ENCODE measurements at regions not wholly inside any gene's neighbourhood (a gene's known extent, or its start where the extent isn't known, plus 50 kb on each side); places are given as distances from the start of the nearest gene placed in this dataset.

DNA sequence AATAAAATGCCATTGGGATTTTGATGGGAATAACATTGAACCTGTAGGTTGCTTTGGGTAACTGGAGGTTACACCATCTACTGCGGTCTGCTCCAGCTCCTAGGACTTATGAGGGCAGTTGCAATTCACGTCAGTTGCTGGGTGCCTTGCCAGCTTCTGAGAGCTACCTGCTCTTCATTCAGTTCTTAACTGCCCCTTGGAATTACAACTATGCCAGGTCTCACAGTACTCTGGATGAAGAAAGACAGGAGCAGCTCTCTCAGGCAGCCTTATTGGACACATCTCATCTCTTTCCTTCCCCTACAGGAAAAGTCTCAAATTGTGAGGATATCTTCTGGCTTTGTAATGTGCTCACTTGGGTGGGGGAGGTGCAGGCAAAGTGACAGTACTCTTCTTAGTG, 1643.3 kb downstream of the GRIK2 start (continued):
- no peak for TF ChIP-seq BCL11A (IDR thresholded peaks at IDR 0.05; ENCODE audit: low read depth, low read length)
- no peak for TF ChIP-seq NR2C1 (IDR thresholded peaks at IDR 0.05)
- TF ChIP-seq MTA3 (IDR thresholded peaks at IDR 0.05; ENCODE audit: borderline replicate concordance, low read length) = no peak
- TF ChIP-seq MYB (IDR thresholded peaks at IDR 0.05; ENCODE audit: borderline replicate concordance, low read depth, low read length) = no peak
- no peak for TF ChIP-seq PML (IDR thresholded peaks at IDR 0.05; ENCODE audit: low read length)
- TF ChIP-seq, protein P1, sequence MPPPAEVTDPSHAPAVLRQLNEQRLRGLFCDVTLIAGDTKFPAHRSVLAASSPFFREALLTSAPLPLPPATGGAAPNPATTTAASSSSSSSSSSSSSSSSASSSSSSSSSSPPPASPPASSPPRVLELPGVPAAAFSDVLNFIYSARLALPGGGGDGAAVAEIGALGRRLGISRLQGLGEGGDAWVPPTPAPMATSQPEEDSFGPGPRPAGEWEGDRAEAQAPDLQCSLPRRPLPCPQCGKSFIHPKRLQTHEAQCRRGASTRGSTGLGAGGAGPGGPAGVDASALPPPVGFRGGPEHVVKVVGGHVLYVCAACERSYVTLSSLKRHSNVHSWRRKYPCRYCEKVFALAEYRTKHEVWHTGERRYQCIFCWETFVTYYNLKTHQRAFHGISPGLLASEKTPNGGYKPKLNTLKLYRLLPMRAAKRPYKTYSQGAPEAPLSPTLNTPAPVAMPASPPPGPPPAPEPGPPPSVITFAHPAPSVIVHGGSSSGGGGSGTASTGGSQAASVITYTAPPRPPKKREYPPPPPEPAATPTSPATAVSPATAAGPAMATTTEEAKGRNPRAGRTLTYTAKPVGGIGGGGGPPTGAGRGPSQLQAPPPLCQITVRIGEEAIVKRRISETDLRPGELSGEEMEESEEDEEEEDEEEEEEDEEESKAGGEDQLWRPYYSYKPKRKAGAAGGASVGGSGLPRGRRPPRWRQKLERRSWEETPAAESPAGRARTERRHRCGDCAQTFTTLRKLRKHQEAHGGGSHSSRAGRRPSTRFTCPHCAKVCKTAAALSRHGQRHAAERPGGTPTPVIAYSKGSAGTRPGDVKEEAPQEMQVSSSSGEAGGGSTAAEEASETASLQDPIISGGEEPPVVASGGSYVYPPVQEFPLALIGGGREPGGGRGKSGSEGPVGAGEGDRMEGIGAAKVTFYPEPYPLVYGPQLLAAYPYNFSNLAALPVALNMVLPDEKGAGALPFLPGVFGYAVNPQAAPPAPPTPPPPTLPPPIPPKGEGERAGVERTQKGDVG (CRISPR knock-in tag; IDR thresholded peaks at IDR 0.05) = no peak
- no peak for TF ChIP-seq CBX5 (IDR thresholded peaks at IDR 0.05; ENCODE audit: low read depth)

DNA sequence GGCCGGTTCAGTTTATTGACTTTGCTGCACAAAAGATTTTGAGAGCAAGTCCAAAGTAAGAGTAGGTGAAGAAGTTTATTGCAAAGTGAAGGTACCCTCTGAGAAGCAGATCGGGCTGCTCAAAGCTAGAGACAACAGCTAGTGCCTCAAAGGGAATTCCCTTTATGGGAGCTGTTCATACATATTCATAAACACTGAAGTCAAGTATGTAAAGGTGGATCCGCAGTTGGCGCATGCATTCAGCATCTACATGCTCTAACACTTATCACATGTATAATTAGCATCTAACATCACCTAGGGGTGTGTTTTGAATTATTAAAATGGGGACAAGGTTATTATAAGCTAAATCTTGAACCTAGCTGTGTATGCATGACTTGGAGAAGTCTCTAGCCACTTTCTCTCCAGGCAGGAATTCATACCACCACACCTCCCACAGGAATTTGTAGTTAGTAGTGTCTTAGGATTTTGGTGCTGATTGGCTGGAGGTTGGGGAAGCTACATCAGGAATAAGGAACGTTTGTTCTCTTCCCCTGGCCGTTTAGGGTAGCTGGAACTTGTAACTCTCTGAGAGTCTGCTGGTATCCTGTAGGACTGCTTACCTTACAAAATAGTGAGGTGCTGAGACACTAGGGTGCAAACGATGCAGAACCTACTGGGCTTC, 1633.9 kb downstream of the GRIK2 start:
- no TSS peak for BruUV-seq (replicated peaks)
- FAIRE-seq (no peak), ATAC-seq (no peak), DNase-seq (ENCODE audit: low read depth, low spot score) (no peak)
- ChIA-PET POLR2A (no interaction called here), SMC1A (ENCODE audit: uncharacterized antibody, unreplicated experiment) (interaction anchor here (0.7 to 1.6 kb wide), 3 partner anchors 17 to 247 kb away, joined by 3 read pairs; no protein-coding TSS in a partner anchor), CTCF (interaction anchor here (1.4 kb wide), 1 partner anchor 37 kb away, joined by 3 read pairs; no protein-coding TSS in a partner anchor), RAD21 (ENCODE audit: unreplicated experiment) (no interaction called here)
- no peaks in the 10 kb centered on the region for H3K27me3 ChIP-seq (replicated peaks in 1 of 2; ENCODE audit: control insufficient read depth in 2 of 2, insufficient read depth in 2 of 2, low read length in 1 of 2)
- H4K20me1 ChIP-seq (ENCODE audit: control insufficient read depth, insufficient read depth) = no peaks in the 10 kb centered on the region
- H3K9me3 ChIP-seq (replicated peaks; ENCODE audit: control insufficient read depth, insufficient read depth, low read length) = no peaks in the 10 kb centered on the region
- H3K36me3 ChIP-seq (ENCODE audit: control insufficient read depth in 2 of 2, insufficient read depth in 2 of 2, low read length in 1 of 2) = no peaks in the 10 kb centered on the region
- H3K4me3 ChIP-seq = no peak overlapping the region
- intact Hi-C loops (cut with micrococcal nuclease; ENCODE audit: unreplicated experiment) (no loop called here), in situ Hi-C loops (cut with MboI) (no loop called here)
- no peaks in the 10 kb centered on the region for H3K4me1 ChIP-seq (ENCODE audit: control insufficient read depth, insufficient read depth, low read length)
- H3K4me2 ChIP-seq (ENCODE audit: control insufficient read depth, insufficient read depth) = no peak overlapping the region
- no peak overlapping the region for H2AFZ ChIP-seq (ENCODE audit: control insufficient read depth, low read depth, low read length)
- no peak overlapping the region for H3K9ac ChIP-seq (ENCODE audit: control insufficient read depth, insufficient read depth, low read length)
- no peaks in the 10 kb centered on the region for H3K79me2 ChIP-seq (ENCODE audit: control insufficient read depth, insufficient read depth, low read length)
- TF ChIP-seq BHLHE40 (IDR thresholded peaks at IDR 0.05; ENCODE audit: borderline replicate concordance in 1 of 2, low read depth in 2 of 2, low read length in 1 of 2) (no peak), CHD4 (IDR thresholded peaks at IDR 0.05) (no peak), STAT3 (IDR thresholded peaks at IDR 0.05; ENCODE audit: low read depth, low read length) (no peak), MTA3 (IDR thresholded peaks at IDR 0.05; ENCODE audit: borderline replicate concordance, low read length) (no peak), SIX5 (IDR thresholded peaks at IDR 0.05; ENCODE audit: low read depth, low read length, severe bottlenecking) (no peak)
- H3K27ac ChIP-seq (ENCODE audit: control insufficient read depth, insufficient read depth) = no peak overlapping the region
- WGBS (ENCODE audit: insufficient coverage, insufficient replicate concordance, low lambda C conversion rate, missing lambda C conversion rate) = 34% methylated on average over 7 of the region's 7 CpGs
